Mesendoderm (in vitro differentiated cells): ENCODE measurements at regions not wholly inside any gene's neighbourhood (a gene's known extent, or its start where the extent isn't known, plus 50 kb on each side); places are given as distances from the start of the nearest gene placed in this dataset.
A peak's percentile ranks its signal among the peaks of the same experiment; 100 is the strongest.

Experiments
- DNase-seq: peaks from one replicate; pipeline ENCODE4 v3.0.0; 2013
- H2AK5ac ChIP-seq: 2 replicates; pipeline ENCODE4 v1.6.1; 2013; ENCODE audit warnings: low read length, inconsistent platforms
- H2BK120ac ChIP-seq: 2 replicates; pipeline ENCODE4 v1.6.1; 2013; ENCODE audit warnings: low read depth, mild to moderate bottlenecking, low read length, moderate library complexity, mixed read lengths
- H2BK15ac ChIP-seq: replicated peaks from 2 replicates; pipeline ENCODE4 v1.6.1; 2013; ENCODE audit warnings: low read depth, mild to moderate bottlenecking, moderate library complexity
- H2BK5ac ChIP-seq: 2 replicates; pipeline ENCODE4 v1.6.1; 2013; ENCODE audit warnings: low read length, inconsistent platforms
- H3K18ac ChIP-seq: 2 replicates; pipeline ENCODE4 v1.6.1; 2013; ENCODE audit warnings: mild to moderate bottlenecking, low read length, mixed read lengths
- H3K23ac ChIP-seq: one replicate; pipeline ENCODE4 v1.6.1; 2013; ENCODE audit warnings: low read length
- H3K27ac ChIP-seq: 2 replicates; pipeline ENCODE4 v1.5.1; 2013; ENCODE audit warnings: low read depth, mild to moderate bottlenecking, inconsistent platforms, low read length, moderate library complexity
- H3K27me3 ChIP-seq: 2 replicates; pipeline ENCODE4 v1.6.1; 2013; ENCODE audit warnings: low read length, control low read depth, mild to moderate bottlenecking, inconsistent platforms; ENCODE audit not compliant: insufficient read depth, poor library complexity
- H3K36me3 ChIP-seq: 2 replicates; pipeline ENCODE4 v1.6.1; 2013; ENCODE audit warnings: low read length, inconsistent platforms; ENCODE audit not compliant: control insufficient read depth, insufficient read depth
- H3K4ac ChIP-seq: one replicate; pipeline ENCODE4 v1.6.1; 2013; ENCODE audit warnings: low read depth, mild to moderate bottlenecking, low read length, moderate library complexity
- H3K4me1 ChIP-seq: 2 replicates; pipeline ENCODE4 v1.6.1; 2013; ENCODE audit warnings: low read depth, low read length, inconsistent platforms; ENCODE audit not compliant: control insufficient read depth
- H3K4me2 ChIP-seq: 2 replicates; pipeline ENCODE4 v1.6.1; 2013; ENCODE audit warnings: low read length
- H3K4me3 ChIP-seq: 2 replicates; pipeline ENCODE4 v1.5.1; 2013; ENCODE audit warnings: mild to moderate bottlenecking, low read length
- H3K56ac ChIP-seq: one replicate; pipeline ENCODE4 v1.6.1; 2013; ENCODE audit warnings: low read length
- H3K79me1 ChIP-seq: 2 replicates; pipeline ENCODE4 v1.6.1; 2013; ENCODE audit warnings: low read length, inconsistent platforms
- H3K79me2 ChIP-seq: 2 replicates; pipeline ENCODE4 v1.6.1; 2013; ENCODE audit warnings: mild to moderate bottlenecking, low read length; ENCODE audit not compliant: control insufficient read depth, insufficient read depth
- H3K9ac ChIP-seq: 2 replicates; pipeline ENCODE4 v1.6.1; 2013; ENCODE audit warnings: low read length, inconsistent platforms
- H4K5ac ChIP-seq: one replicate; pipeline ENCODE4 v1.6.1; 2013; ENCODE audit warnings: low read length
- H4K8ac ChIP-seq: one replicate; pipeline ENCODE4 v1.6.1; 2013; ENCODE audit warnings: low read depth, mild to moderate bottlenecking, control low read depth, low read length, moderate library complexity
- WGBS: extraction: QIAGEN DNeasy Blood & Tissue Kit; methylation state at CpG from one replicate; pipeline ENCODE4 v1.1.7; 2013; ENCODE audit warnings: low lambda C conversion rate, missing lambda C conversion rate; ENCODE audit not compliant: insufficient coverage; ENCODE audit errors: extremely low coverage; 5-methylcytosine and 5-hydroxymethylcytosine counted together

DNA sequence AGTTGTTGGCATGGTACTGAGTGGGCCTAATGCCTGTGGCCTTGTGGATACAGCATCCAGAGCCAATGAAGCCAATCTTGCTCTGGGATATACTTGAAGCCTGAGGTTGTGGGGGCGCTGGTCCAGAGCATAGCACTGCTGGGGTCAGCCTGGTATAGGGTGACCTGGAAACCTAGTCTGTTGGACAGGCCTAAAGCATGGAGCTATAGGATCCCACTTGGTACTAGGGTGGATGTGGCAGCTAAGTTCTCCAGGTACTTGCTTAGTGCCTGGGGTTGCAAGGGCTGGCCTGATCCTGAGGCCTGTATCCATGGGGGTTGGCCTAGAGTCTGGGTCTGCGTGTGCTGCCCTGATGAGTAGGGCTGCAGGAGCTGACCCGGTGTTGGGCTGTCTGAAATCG lies 1168.2 kb upstream of the C9orf72 start:
- H3K4ac ChIP-seq: no peak overlapping the region
- H2BK5ac ChIP-seq: no peak overlapping the region
- H3K79me2 ChIP-seq: no peaks in the 10 kb centered on the region
- no peak overlapping the region for H2BK120ac ChIP-seq
- no peak overlapping the region for H2AK5ac ChIP-seq
- no peak overlapping the region for H3K18ac ChIP-seq
- no peaks in the 10 kb centered on the region for H3K27me3 ChIP-seq
- no peak overlapping the region for H2BK15ac ChIP-seq
- H3K56ac ChIP-seq: no peak overlapping the region
- no peaks in the 10 kb centered on the region for H3K36me3 ChIP-seq
- no peak overlapping the region for H3K9ac ChIP-seq
- WGBS: no CpG with 5 or more reads among the region's 4 CpGs
- H3K4me1 ChIP-seq: no peaks in the 10 kb centered on the region
- no peak for DNase-seq
- H3K27ac ChIP-seq: no peak overlapping the region
- no peaks in the 10 kb centered on the region for H3K79me1 ChIP-seq
- H4K5ac ChIP-seq: no peak overlapping the region
- H3K23ac ChIP-seq: no peak overlapping the region
- H3K4me3 ChIP-seq: no peak overlapping the region
- no peak overlapping the region for H3K4me2 ChIP-seq
- no peak overlapping the region for H4K8ac ChIP-seq

DNA sequence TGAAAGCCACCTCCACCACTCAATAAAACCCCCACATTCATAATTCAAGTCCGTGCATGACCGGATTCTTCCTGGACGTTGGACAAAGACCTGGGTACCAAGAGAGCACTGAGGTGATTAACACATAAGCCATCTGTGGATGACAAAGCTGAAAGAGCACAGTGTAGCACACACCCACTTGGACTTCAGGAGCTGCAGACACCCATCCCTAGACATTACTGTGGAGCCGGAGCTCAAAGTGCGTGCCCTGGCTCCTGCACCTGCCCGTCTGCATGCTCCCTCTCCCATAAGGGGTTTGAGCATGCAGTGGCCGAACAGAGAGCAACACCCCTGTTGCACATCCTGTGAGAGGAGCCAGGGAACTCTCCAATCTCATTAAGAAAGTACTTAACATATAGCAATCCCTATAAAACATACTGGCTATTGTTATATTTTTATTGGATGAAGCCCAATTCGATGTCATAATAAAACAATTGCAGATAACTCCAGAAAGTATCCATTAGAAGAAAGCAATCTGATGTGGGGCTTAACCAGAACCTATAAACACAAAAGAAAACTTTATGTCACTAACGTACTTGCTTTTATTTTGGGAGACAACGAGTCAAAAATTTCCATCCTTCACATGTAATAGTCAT lies 1174.2 kb upstream of the C9orf72 start:
- Histone ChIP-seq H3K9ac (no peak overlapping the region), H3K18ac (no peak overlapping the region), H2BK120ac (no peak overlapping the region), H3K79me2 (no peaks in the 10 kb centered on the region), H2AK5ac (no peak overlapping the region), H3K23ac (no peak overlapping the region), H4K5ac (no peak overlapping the region), H3K4me3 (no peak overlapping the region), H3K27me3 (no peaks in the 10 kb centered on the region), H4K8ac (no peak overlapping the region), H3K27ac (no peak overlapping the region), H3K4me1 (no peaks in the 10 kb centered on the region), H3K56ac (no peak overlapping the region), H2BK5ac (no peak overlapping the region), H2BK15ac (no peak overlapping the region), H3K4me2 (no peak overlapping the region), H3K36me3 (no peaks in the 10 kb centered on the region), H3K79me1 (no peaks in the 10 kb centered on the region), H3K4ac (no peak overlapping the region)
- WGBS: no CpG with 5 or more reads among the region's 10 CpGs
- no peak for DNase-seq

DNA sequence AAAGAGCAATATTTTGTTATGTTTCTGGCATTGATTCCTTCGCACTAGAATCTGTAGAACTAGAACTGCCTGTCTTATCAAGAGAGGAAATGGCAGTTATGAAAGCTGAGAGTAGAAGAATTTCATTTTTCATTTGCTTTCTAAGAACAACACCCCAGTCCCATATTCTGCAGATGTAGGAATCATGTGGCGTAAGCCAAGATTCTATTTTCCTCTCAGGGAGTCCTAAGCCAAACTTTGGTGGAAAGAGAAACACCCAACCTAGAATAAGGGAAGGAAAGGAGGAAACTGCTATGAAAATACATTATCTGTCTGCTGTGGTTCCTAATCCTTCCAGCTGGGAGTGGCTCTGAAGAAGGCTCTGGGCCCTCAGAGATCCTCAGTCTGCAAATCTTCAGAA lies 1176.9 kb upstream of the C9orf72 start:
- WGBS: no CpG with 5 or more reads among the region's 2 CpGs
- Histone ChIP-seq H3K18ac (no peak overlapping the region), H3K27ac (no peak overlapping the region), H3K4ac (no peak overlapping the region), H2BK5ac (no peak overlapping the region), H3K27me3 (no peaks in the 10 kb centered on the region), H3K79me1 (no peaks in the 10 kb centered on the region), H3K4me1 (no peaks in the 10 kb centered on the region), H3K56ac (no peak overlapping the region), H3K23ac (no peak overlapping the region), H2BK15ac (no peak overlapping the region), H2BK120ac (no peak overlapping the region), H4K8ac (no peak overlapping the region), H3K4me3 (no peak overlapping the region), H3K79me2 (no peaks in the 10 kb centered on the region), H4K5ac (no peak overlapping the region), H3K36me3 (no peaks in the 10 kb centered on the region), H3K9ac (no peak overlapping the region), H3K4me2 (no peak overlapping the region), H2AK5ac (no peak overlapping the region)
- no peak for DNase-seq

GRCh38 chr9:28758341-28758740 lies 1185.1 kb upstream of the C9orf72 start:
- no peaks in the 10 kb centered on the region for H3K27me3 ChIP-seq
- H3K27ac ChIP-seq: no peak overlapping the region
- no peak overlapping the region for H2BK15ac ChIP-seq
- no peaks in the 10 kb centered on the region for H3K79me1 ChIP-seq
- H3K18ac ChIP-seq: no peak overlapping the region
- H4K5ac ChIP-seq: no peak overlapping the region
- no peak overlapping the region for H4K8ac ChIP-seq
- H3K36me3 ChIP-seq: no peaks in the 10 kb centered on the region
- no peak overlapping the region for H3K4ac ChIP-seq
- no peak overlapping the region for H3K23ac ChIP-seq
- H3K4me3 ChIP-seq: no peak overlapping the region
- no peak overlapping the region for H3K4me2 ChIP-seq
- H3K4me1 ChIP-seq: no peaks in the 10 kb centered on the region
- H3K9ac ChIP-seq: no peak overlapping the region
- no peak for DNase-seq
- no CpG with 5 or more reads among the region's 1 CpG for WGBS
- H2BK5ac ChIP-seq: no peak overlapping the region
- H2BK120ac ChIP-seq: no peak overlapping the region
- H3K79me2 ChIP-seq: no peaks in the 10 kb centered on the region
- H2AK5ac ChIP-seq: no peak overlapping the region
- H3K56ac ChIP-seq: no peak overlapping the region

DNA sequence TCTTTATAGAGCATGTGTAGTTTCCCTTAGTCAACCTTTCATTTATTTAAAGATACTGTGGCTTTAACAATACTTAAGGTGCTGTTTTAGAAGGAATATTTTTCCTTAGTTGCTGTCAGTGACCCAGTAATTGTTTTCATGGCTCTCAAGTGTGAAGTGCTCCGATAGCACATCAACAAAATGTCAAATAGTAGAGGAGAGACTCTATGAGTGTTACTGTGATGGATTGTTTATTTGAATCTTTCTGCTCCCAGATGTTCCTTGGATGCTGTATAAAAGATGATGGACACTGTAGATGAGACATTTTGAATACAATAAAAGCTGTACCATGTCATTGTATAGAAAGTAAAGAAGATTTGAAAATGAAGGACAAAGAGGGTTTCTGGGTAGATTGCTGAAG lies 1185.7 kb upstream of the C9orf72 start:
- DNase-seq: no peak
- Histone ChIP-seq H3K4ac (no peak overlapping the region), H3K27me3 (no peaks in the 10 kb centered on the region), H3K4me1 (no peaks in the 10 kb centered on the region), H4K8ac (no peak overlapping the region), H2BK15ac (no peak overlapping the region), H3K23ac (no peak overlapping the region), H3K79me2 (no peaks in the 10 kb centered on the region), H3K18ac (no peak overlapping the region), H4K5ac (no peak overlapping the region), H3K4me3 (no peak overlapping the region), H2AK5ac (no peak overlapping the region), H3K36me3 (no peaks in the 10 kb centered on the region), H3K79me1 (no peaks in the 10 kb centered on the region), H3K56ac (no peak overlapping the region), H2BK5ac (no peak overlapping the region), H3K4me2 (no peak overlapping the region), H2BK120ac (no peak overlapping the region), H3K27ac (no peak overlapping the region), H3K9ac (no peak overlapping the region)
- WGBS: no CpG with 5 or more reads among the region's 1 CpG

DNA sequence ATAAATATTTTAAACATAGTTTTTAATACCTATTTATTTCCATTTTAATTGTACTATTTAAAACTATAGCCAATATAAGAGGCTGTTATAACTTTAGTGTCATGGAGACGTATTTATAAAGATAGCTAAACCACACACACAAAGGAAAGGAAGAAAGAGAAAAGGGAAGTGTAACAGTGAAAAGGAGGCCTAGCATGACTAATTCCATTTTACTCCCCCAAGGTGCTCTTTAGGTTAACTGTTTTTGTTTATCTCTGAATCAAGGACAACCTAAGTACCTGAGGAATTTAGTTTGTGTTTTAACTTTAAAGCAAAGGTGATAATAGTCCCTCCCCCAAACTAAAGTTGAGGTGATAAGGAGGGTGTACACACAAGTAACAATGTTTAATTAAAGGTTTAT lies 1188.9 kb upstream of the C9orf72 start:
- Histone ChIP-seq H3K4ac (no peak overlapping the region), H3K4me3 (no peak overlapping the region), H2BK120ac (no peak overlapping the region), H4K5ac (no peak overlapping the region), H2BK5ac (no peak overlapping the region), H3K23ac (no peak overlapping the region), H3K79me2 (no peaks in the 10 kb centered on the region), H3K36me3 (no peaks in the 10 kb centered on the region), H3K4me1 (no peaks in the 10 kb centered on the region), H3K4me2 (no peak overlapping the region), H2BK15ac (no peak overlapping the region), H3K79me1 (no peaks in the 10 kb centered on the region), H3K9ac (no peak overlapping the region), H2AK5ac (no peak overlapping the region), H4K8ac (no peak overlapping the region), H3K27me3 (no peaks in the 10 kb centered on the region), H3K27ac (no peak overlapping the region), H3K18ac (no peak overlapping the region), H3K56ac (no peak overlapping the region)
- peak; percentile 63 for DNase-seq
- no CpG with 5 or more reads among the region's 1 CpG for WGBS
